HepG2 (cell line): ENCODE measurements at regions not wholly inside any gene's neighbourhood (a gene's known extent, or its start where the extent isn't known, plus 50 kb on each side); places are given as distances from the start of the nearest gene placed in this dataset.

Source experiments
- RAD21 ChIP-seq: fragments of 450-650 bp; formaldehyde crosslinking; IDR thresholded peaks from 2 replicates; pipeline ENCODE4 v1.5.0; 2020; ENCODE audit warnings: mild to moderate bottlenecking
- RBAK ChIP-seq: sonication (generic); formaldehyde crosslinking; IDR thresholded peaks from 2 replicates; pipeline ENCODE4 v1.5.1; 2020; ENCODE audit warnings: mild to moderate bottlenecking, missing genetic modification reagents

DNA sequence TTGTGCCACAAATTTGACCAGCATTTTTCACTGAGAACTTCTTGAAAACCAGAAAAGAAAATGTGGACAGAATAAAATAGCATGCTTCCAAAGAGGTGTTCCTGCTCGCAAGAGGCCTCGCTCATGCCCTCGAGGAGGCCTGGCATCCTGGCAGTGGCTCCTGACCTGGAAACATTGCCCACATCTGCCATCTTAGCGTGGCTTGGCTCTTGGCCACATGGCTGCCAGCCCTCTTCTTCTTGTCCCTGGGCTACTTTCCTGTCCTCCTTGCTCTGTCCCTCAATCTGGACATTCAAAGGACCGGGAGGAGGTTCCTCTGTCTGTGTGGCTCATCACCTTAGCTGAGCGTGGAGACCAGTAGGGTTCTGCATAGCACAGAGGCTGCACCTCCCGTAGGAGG, 131.6 kb upstream of the TMEM72 start:
- TF ChIP-seq RAD21 (CRISPR knock-in tag) (no peak), RBAK (CRISPR knock-in tag) (no peak)
